IMR-90 (cell line): ENCODE measurements at regions not wholly inside any gene's neighbourhood (a gene's known extent, or its start where the extent isn't known, plus 50 kb on each side); places are given as distances from the start of the nearest gene placed in this dataset.

Experiments
- BHLHE40 ChIP-seq: fragments of 150-350 bp; IDR thresholded peaks from 2 replicates; pipeline ENCODE4 v1.6.1; 2016; ENCODE audit warnings: mild to moderate bottlenecking, low read depth, low read length
- CTCF ChIP-seq: conservative IDR thresholded peaks from 2 replicates; pipeline ENCODE4 v1.5.1; 2012; ENCODE audit warnings: mild to moderate bottlenecking, low read depth, low read length, improper control_type of control experiment
- MAZ ChIP-seq: IDR thresholded peaks from 2 replicates; pipeline ENCODE4 v1.6.1; 2012; ENCODE audit warnings: low read depth, mild to moderate bottlenecking, low read length, improper control_type of control experiment, moderate library complexity, borderline replicate concordance
- POLR2A ChIP-seq: IDR thresholded peaks from 2 replicates; pipeline ENCODE4 v1.6.1; 2012; ENCODE audit warnings: mild to moderate bottlenecking, low read depth, low read length
- RAD21 ChIP-seq: IDR thresholded peaks from 2 replicates; pipeline ENCODE4 v1.6.1; 2012; ENCODE audit warnings: low read length, improper control_type of control experiment
- RCOR1 ChIP-seq: IDR thresholded peaks from 2 replicates; pipeline ENCODE4 v1.6.1; 2012; ENCODE audit warnings: mild to moderate bottlenecking, low read length, improper control_type of control experiment; ENCODE audit not compliant: insufficient replicate concordance
- RFX5 ChIP-seq: IDR thresholded peaks from 2 replicates; pipeline ENCODE4 v1.8.0; 2012; ENCODE audit warnings: low read depth, mild to moderate bottlenecking, low read length, moderate library complexity
- SMC3 ChIP-seq: fragments of 150-350 bp; IDR thresholded peaks from 2 replicates; pipeline ENCODE4 v1.6.1; 2016; ENCODE audit warnings: low read depth, mild to moderate bottlenecking, antibody characterized with exemption, low read length, moderate library complexity
- TF ChIP-seq, protein P1 (sequence below): fragments of 150-350 bp; IDR thresholded peaks from 2 replicates; pipeline ENCODE4 v1.6.1; 2017; ENCODE audit warnings: mild to moderate bottlenecking, antibody characterized with exemption, low read length, low read depth

- TF ChIP-seq RAD21, result no peak
- TF ChIP-seq POLR2A, result no peak
- no peak for TF ChIP-seq CTCF
- TF ChIP-seq BHLHE40, result no peak
- TF ChIP-seq SMC3, result no peak
- no peak for TF ChIP-seq RFX5
- TF ChIP-seq MAZ, result no peak
- TF ChIP-seq, protein P1, sequence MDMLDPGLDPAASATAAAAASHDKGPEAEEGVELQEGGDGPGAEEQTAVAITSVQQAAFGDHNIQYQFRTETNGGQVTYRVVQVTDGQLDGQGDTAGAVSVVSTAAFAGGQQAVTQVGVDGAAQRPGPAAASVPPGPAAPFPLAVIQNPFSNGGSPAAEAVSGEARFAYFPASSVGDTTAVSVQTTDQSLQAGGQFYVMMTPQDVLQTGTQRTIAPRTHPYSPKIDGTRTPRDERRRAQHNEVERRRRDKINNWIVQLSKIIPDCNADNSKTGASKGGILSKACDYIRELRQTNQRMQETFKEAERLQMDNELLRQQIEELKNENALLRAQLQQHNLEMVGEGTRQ, result no peak
- TF ChIP-seq RCOR1, result no peak
These were observed 354.8 kb upstream of the NFIA start for GRCh38 chr1:60727552-60727951.
